HepG2 (cell line): ENCODE measurements at regions not wholly inside any gene's neighbourhood (a gene's known extent, or its start where the extent isn't known, plus 50 kb on each side); places are given as distances from the start of the nearest gene placed in this dataset.

Experiments
- CENPX ChIP-seq: sonication (generic); formaldehyde crosslinking; IDR thresholded peaks from 2 replicates; pipeline ENCODE4 v1.9.0; 2021; ENCODE audit warnings: mild to moderate bottlenecking, missing genetic modification reagents, moderate library complexity
- FOXA3 ChIP-seq: IDR thresholded peaks from 2 replicates; pipeline ENCODE4 v1.6.1; 2016; ENCODE audit warnings: missing genetic modification reagents, missing compliant biosample characterization
- GTF2F1 ChIP-seq: fragments of 150-350 bp; IDR thresholded peaks from 2 replicates; pipeline ENCODE4 v1.6.1; 2014; ENCODE audit warnings: low read length
- HINFP ChIP-seq: sonication (generic); formaldehyde crosslinking; IDR thresholded peaks from 2 replicates; pipeline ENCODE4 v1.4.0; 2020; ENCODE audit warnings: low read depth, mild to moderate bottlenecking, missing genetic modification reagents
- JDP2 ChIP-seq: sonication (generic); formaldehyde crosslinking; IDR thresholded peaks from 2 replicates; pipeline ENCODE4 v1.8.1; 2022; ENCODE audit warnings: missing genetic modification reagents, borderline replicate concordance
- JUND ChIP-seq: sonication (generic); formaldehyde crosslinking; IDR thresholded peaks from 2 replicates; pipeline ENCODE4 v1.8.0; 2022; ENCODE audit warnings: mild to moderate bottlenecking, missing genetic modification reagents
- KDM3A ChIP-seq: IDR thresholded peaks from 2 replicates; pipeline ENCODE4 v1.6.1; 2018; ENCODE audit warnings: low read depth, missing compliant biosample characterization
- KLF12 ChIP-seq: sonication (generic); formaldehyde crosslinking; IDR thresholded peaks from 2 replicates; pipeline ENCODE4 v1.4.0; 2020; ENCODE audit warnings: missing genetic modification reagents, borderline replicate concordance
- MED1 ChIP-seq: sonication (generic); formaldehyde crosslinking; IDR thresholded peaks from 2 replicates; pipeline ENCODE4 v1.4.0; 2020; ENCODE audit warnings: missing genetic modification reagents
- NFIC ChIP-seq: IDR thresholded peaks from 2 replicates; pipeline ENCODE4 v1.6.1; 2012; ENCODE audit warnings: mild to moderate bottlenecking, low read length, inconsistent platforms
- RORA ChIP-seq: sonication (generic); formaldehyde crosslinking; IDR thresholded peaks from 2 replicates; pipeline ENCODE4 v1.5.0; 2020; ENCODE audit warnings: mild to moderate bottlenecking, missing genetic modification reagents, moderate library complexity
- SALL1 ChIP-seq: sonication (generic); formaldehyde crosslinking; IDR thresholded peaks from 2 replicates; pipeline ENCODE4 v1.8.0; 2022; ENCODE audit warnings: mild to moderate bottlenecking, missing genetic modification reagents
- SNRNP70 ChIP-seq: fragments of 200-400 bp; formaldehyde crosslinking; IDR thresholded peaks from 2 replicates; pipeline ENCODE4 v1.6.1; 2017; ENCODE audit warnings: mild to moderate bottlenecking, low read depth, low read length, moderate library complexity
- SP2 ChIP-seq: sonication (generic); formaldehyde crosslinking; IDR thresholded peaks from 2 replicates; pipeline ENCODE4 v1.5.1; 2020; ENCODE audit warnings: mild to moderate bottlenecking, missing genetic modification reagents
- XBP1 ChIP-seq: sonication (generic); formaldehyde crosslinking; IDR thresholded peaks from 2 replicates; pipeline ENCODE4 v1.5.0; 2020; ENCODE audit warnings: missing genetic modification reagents
- ZMYM2 ChIP-seq: sonication (generic); formaldehyde crosslinking; IDR thresholded peaks from 2 replicates; pipeline ENCODE4 v1.8.0; 2022; ENCODE audit warnings: mild to moderate bottlenecking, missing genetic modification reagents
- ZMYM3 ChIP-seq: sonication (generic); formaldehyde crosslinking; IDR thresholded peaks from 2 replicates; pipeline ENCODE4 v1.5.1; 2020; ENCODE audit warnings: mild to moderate bottlenecking, missing genetic modification reagents
- ZNF275 ChIP-seq: sonication (generic); formaldehyde crosslinking; IDR thresholded peaks from 2 replicates; pipeline ENCODE4 v1.8.0; 2022; ENCODE audit warnings: missing genetic modification reagents, mild to moderate bottlenecking, inconsistent platforms, borderline replicate concordance
- ZNF382 ChIP-seq: sonication (generic); formaldehyde crosslinking; IDR thresholded peaks from 2 replicates; pipeline ENCODE4 v1.5.0; 2020; ENCODE audit warnings: missing genetic modification reagents, mild to moderate bottlenecking, borderline replicate concordance
- ZNF432 ChIP-seq: sonication (generic); formaldehyde crosslinking; IDR thresholded peaks from 2 replicates; pipeline ENCODE4 v1.5.0; 2020; ENCODE audit warnings: missing genetic modification reagents, mild to moderate bottlenecking, borderline replicate concordance
- ZNF577 ChIP-seq: sonication (generic); formaldehyde crosslinking; IDR thresholded peaks from 2 replicates; pipeline ENCODE4 v1.4.0; 2020; ENCODE audit warnings: mild to moderate bottlenecking, low read depth, missing genetic modification reagents, borderline replicate concordance
- ZNF672 ChIP-seq: sonication (generic); formaldehyde crosslinking; IDR thresholded peaks from 2 replicates; pipeline ENCODE4 v1.8.1; 2022; ENCODE audit warnings: missing genetic modification reagents
- TF ChIP-seq, protein P1 (sequence below): sonication (generic); formaldehyde crosslinking; IDR thresholded peaks from 2 replicates; pipeline ENCODE4 v1.4.0; 2020; ENCODE audit warnings: missing genetic modification reagents, borderline replicate concordance
- TF ChIP-seq, protein P2 (sequence below): sonication (generic); formaldehyde crosslinking; IDR thresholded peaks from 2 replicates; pipeline ENCODE4 v1.5.1; 2020; ENCODE audit warnings: mild to moderate bottlenecking, moderate library complexity, missing genetic modification reagents

GRCh38 chr10:112871021-112871420 lies 79.0 kb upstream of the TCF7L2 start (continued):
- TF ChIP-seq FOXA3 (CRISPR knock-in tag) (0 out of 2 replicates have a peak, but pooled peaks have one; percentile 28), ZNF275 (no peak), GTF2F1 (no peak), CENPX (no peak), ZNF672 (no peak), KDM3A (CRISPR knock-in tag) (no peak), SP2 (CRISPR knock-in tag) (no peak), SNRNP70 (no peak), HINFP (CRISPR knock-in tag) (no peak), ZMYM2 (CRISPR knock-in tag) (peak; percentile 97), SALL1 (CRISPR knock-in tag) (0 out of 2 replicates have a peak, but pooled peaks have one; percentile 30), XBP1 (CRISPR knock-in tag) (no peak), NFIC (no peak), ZNF382 (no peak), KLF12 (CRISPR knock-in tag) (no peak), ZMYM3 (CRISPR knock-in tag) (peak; percentile 60), JDP2 (no peak), RORA (CRISPR knock-in tag) (no peak), ZNF432 (no peak), ZNF577 (CRISPR knock-in tag) (no peak), MED1 (peak; percentile 54; the same call in 1 of the 2 replicates), JUND (CRISPR knock-in tag) (no peak)
- TF ChIP-seq, protein P1, sequence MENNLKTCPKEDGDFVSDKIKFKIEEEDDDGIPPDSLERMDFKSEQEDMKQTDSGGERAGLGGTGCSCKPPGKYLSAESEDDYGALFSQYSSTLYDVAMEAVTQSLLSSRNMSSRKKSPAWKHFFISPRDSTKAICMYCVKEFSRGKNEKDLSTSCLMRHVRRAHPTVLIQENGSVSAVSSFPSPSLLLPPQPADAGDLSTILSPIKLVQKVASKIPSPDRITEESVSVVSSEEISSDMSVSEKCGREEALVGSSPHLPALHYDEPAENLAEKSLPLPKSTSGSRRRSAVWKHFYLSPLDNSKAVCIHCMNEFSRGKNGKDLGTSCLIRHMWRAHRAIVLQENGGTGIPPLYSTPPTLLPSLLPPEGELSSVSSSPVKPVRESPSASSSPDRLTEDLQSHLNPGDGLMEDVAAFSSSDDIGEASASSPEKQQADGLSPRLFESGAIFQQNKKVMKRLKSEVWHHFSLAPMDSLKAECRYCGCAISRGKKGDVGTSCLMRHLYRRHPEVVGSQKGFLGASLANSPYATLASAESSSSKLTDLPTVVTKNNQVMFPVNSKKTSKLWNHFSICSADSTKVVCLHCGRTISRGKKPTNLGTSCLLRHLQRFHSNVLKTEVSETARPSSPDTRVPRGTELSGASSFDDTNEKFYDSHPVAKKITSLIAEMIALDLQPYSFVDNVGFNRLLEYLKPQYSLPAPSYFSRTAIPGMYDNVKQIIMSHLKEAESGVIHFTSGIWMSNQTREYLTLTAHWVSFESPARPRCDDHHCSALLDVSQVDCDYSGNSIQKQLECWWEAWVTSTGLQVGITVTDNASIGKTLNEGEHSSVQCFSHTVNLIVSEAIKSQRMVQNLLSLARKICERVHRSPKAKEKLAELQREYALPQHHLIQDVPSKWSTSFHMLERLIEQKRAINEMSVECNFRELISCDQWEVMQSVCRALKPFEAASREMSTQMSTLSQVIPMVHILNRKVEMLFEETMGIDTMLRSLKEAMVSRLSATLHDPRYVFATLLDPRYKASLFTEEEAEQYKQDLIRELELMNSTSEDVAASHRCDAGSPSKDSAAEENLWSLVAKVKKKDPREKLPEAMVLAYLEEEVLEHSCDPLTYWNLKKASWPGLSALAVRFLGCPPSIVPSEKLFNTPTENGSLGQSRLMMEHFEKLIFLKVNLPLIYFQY, result no peak
- TF ChIP-seq, protein P2, sequence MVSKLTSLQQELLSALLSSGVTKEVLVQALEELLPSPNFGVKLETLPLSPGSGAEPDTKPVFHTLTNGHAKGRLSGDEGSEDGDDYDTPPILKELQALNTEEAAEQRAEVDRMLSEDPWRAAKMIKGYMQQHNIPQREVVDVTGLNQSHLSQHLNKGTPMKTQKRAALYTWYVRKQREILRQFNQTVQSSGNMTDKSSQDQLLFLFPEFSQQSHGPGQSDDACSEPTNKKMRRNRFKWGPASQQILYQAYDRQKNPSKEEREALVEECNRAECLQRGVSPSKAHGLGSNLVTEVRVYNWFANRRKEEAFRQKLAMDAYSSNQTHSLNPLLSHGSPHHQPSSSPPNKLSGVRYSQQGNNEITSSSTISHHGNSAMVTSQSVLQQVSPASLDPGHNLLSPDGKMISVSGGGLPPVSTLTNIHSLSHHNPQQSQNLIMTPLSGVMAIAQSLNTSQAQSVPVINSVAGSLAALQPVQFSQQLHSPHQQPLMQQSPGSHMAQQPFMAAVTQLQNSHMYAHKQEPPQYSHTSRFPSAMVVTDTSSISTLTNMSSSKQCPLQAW (CRISPR knock-in tag), result peak; percentile 90
